Fibroblast of lung (primary cell): ENCODE measurements at regions not wholly inside any gene's neighbourhood (a gene's known extent, or its start where the extent isn't known, plus 50 kb on each side); places are given as distances from the start of the nearest gene placed in this dataset.
"Not testable (repeated sequence)": the region's sequence is repeated elsewhere in the genome, so short reads cannot be mapped to it uniquely, and the experiment has no call there.

Source experiments
- CTCF ChIP-seq, 2 donors: IDR thresholded peaks in 1 of 2; conservative IDR thresholded peaks in 1 of 2; 1 replicate in 1 of 2; 2 replicates in 1 of 2; pipeline ENCODE4 v1.5.1; 2011 to 2012; ENCODE audit warnings: low read length in 2 of 2, control low read depth in 1 of 2, inconsistent platforms in 1 of 2, low read depth in 1 of 2, mild to moderate bottlenecking in 1 of 2
- EZH2 ChIP-seq: IDR thresholded peaks from 2 replicates; pipeline ENCODE4 v1.5.1; 2012; ENCODE audit warnings: low read length, control low read depth, mild to moderate bottlenecking; ENCODE audit errors: missing control alignments

DNA sequence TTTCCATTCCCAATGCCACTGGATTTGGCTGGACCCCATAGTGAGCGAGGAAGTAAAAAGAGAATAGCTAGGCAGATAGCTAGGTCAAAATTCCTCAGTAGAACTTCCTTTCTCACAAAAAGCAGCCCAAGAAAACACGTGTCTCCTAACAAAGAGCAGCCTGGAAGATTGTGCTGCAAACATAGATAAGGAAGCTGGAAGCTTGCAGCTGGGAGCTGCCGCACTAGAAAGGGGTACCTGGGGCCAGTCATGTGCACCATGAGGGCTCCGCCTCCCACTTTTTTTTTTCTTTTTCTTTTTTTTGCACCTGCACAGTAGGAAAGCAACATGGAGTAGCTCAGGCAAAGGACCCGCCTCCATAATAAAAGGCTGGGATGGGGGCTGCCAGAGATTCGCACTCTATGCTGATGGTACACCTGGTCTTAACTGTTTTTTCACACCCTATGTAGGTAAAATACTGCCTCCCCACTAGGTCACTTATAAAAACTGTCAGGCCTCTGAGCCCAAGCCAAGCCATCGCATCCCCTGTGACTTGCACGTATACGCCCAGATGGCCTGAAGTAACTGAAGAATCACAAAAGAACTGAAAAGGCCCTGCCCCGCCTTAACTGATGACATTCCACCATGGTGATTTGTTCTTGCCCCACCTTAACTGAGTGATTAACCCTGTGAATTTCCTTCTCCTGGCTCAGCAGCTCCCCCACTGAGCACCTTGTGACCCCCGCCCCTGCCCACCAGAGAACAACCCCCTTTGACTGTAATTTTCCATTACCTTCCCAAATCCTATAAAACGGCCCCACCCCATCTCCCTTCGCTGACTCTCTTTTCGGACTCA lies 521.6 kb downstream of the IRS2 start:
- not testable (repeated sequence) for TF ChIP-seq EZH2; CTCF (conservative IDR thresholded peaks at IDR 0.05 in 1 of 2, IDR thresholded peaks at IDR 0.05 in 1 of 2; ENCODE audit: low read depth in 1 of 2, low read length in 2 of 2)
